ENCODE measurements at regions not wholly inside any gene's neighbourhood (a gene's known extent, or its start where the extent isn't known, plus 50 kb on each side); places are given as distances from the start of the nearest gene placed in this dataset.
"Not testable (repeated sequence)": the region's sequence is repeated elsewhere in the genome, so short reads cannot be mapped to it uniquely, and the experiment has no call there.

DNA sequence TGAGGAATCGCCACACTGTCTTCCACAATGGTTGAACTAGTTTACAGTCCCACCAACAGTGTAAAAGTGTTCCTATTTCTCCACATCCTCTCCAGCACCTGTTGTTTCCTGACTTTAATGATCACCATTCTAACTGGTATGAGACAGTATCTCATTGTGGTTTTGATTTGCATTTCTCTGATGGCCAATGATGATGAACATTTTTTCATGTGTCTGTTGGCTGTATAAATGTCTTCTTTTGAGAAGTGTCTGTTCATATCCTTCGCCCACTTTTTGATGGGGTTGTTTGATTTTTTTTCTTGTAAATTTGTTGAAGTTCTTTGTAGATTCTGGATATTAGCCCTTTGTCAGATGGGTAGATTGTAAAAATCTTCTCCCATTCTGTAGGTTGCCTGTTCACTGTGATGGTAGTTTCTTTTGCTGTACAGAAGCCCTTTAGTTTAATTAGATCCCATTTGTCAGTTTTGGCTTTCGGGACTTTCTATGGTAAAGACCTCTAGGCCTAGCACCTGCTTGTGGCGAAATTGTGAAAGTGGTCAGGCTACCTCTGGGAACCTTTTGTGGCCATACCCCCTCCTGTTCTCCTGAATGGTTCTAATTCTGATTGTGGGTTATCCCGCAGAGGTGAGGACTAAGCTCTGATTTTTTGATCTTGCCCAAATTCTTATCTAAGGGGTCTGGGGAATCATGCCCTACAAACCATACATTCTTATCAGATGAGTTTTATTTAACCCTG, 99.9 kb upstream of the RNU6-1 start:
- not testable (repeated sequence) for H3K27ac ChIP-seq (ENCODE audit: insufficient read depth, low read length); H3K9ac ChIP-seq (ENCODE audit: insufficient read depth, low read length); H3K4me1 ChIP-seq (ENCODE audit: control insufficient read depth, extremely low read depth, insufficient read depth, low read length); H3K27me3 ChIP-seq (ENCODE audit: control insufficient read depth, insufficient read depth, low read length); H3K4me3 ChIP-seq (replicated peaks in 1 of 4; ENCODE audit: control extremely low read depth in 1 of 4, insufficient read depth in 1 of 4, low read depth in 3 of 4, low read length in 4 of 4); H3K36me3 ChIP-seq (ENCODE audit: control insufficient read depth, insufficient read depth, low read length); H3K9me3 ChIP-seq (ENCODE audit: control insufficient read depth, insufficient read depth, low read depth, low read length); H3K79me2 ChIP-seq (ENCODE audit: control insufficient read depth, insufficient read depth, low read length); H3K4me2 ChIP-seq (ENCODE audit: extremely low read depth, insufficient read depth, low read length); H4K20me1 ChIP-seq (ENCODE audit: control insufficient read depth, extremely low read depth, insufficient read depth, low read length); H2AFZ ChIP-seq (ENCODE audit: low read length); DNase-seq (ENCODE audit: low read depth in 2 of 2)

DNA sequence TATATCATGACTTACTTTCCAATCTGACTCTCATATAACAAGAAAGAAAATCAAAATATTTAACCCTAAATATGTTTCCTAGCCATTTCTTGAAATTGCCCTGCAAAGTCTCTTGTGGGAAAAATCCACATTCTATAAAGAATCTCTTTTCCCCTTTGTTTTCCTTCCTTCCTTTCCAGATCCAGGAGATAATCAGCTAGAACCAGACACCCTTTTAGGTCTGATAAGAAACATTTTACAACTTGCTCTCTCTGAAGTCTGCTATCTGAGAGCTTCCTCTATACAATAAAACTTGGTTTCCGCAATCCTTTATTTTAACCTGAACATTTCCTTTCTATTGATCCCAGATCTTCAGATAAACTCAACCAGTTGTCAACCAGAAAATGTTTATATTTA, 100.5 kb upstream of the RNU6-1 start:
- no peaks in the 10 kb centered on the region for H3K4me1 ChIP-seq (ENCODE audit: control insufficient read depth, extremely low read depth, insufficient read depth, low read length)
- H3K36me3 ChIP-seq (ENCODE audit: control insufficient read depth, insufficient read depth, low read length): no peaks in the 10 kb centered on the region
- no peak overlapping the region for H3K9ac ChIP-seq (ENCODE audit: insufficient read depth, low read length)
- H3K4me2 ChIP-seq (ENCODE audit: extremely low read depth, insufficient read depth, low read length): no peak overlapping the region
- H2AFZ ChIP-seq (ENCODE audit: low read length): no peak overlapping the region
- H3K27ac ChIP-seq (ENCODE audit: insufficient read depth, low read length): no peak overlapping the region
- peaks cover 8% of the 10 kb centered on the region for H3K27me3 ChIP-seq (ENCODE audit: control insufficient read depth, insufficient read depth, low read length)
- DNase-seq (ENCODE audit: low read depth in 2 of 2): no peak
- no peak overlapping the region for H3K4me3 ChIP-seq (replicated peaks in 1 of 4; ENCODE audit: control extremely low read depth in 1 of 4, insufficient read depth in 1 of 4, low read depth in 3 of 4, low read length in 4 of 4)
- TF ChIP-seq EZH2 (IDR thresholded peaks at IDR 0.05; ENCODE audit: low read length, missing control alignments): no peak
- H3K79me2 ChIP-seq (ENCODE audit: control insufficient read depth, insufficient read depth, low read length): no peaks in the 10 kb centered on the region
- H3K9me3 ChIP-seq (ENCODE audit: control insufficient read depth, insufficient read depth, low read depth, low read length): no peaks in the 10 kb centered on the region
- H4K20me1 ChIP-seq (ENCODE audit: control insufficient read depth, extremely low read depth, insufficient read depth, low read length): no peaks in the 10 kb centered on the region

DNA sequence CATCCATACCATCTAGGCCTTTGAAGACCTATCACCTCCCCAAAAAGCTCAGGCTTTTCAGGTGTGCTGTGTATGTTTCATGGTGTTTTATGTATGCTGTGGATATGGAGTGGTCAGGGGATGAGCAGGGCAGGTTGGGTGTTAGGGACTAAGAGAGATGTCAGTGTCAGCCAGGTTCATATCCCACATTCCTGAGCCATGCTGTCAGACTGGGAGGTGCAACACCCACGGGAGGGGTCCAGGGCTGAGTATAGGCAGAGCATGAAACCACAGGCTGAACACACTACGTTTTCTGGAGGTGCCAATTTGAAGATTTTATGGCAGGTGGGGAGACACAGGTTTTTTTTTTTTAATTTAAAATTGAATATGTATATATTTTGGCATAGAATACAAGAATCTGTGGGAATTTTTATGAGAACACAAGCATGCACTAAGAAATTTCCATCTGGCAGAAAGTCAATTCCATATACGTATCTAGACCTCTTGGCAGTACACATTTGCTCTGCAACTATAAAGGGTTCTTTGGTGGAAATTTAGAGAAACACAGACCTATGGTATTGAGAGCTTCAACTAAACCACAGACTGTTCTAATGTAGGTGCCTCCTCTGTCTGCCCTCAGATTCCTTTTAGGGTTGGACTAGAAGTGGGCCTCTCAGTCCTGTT, 101.9 kb upstream of the RNU6-1 start:
- no peak overlapping the region for H3K9ac ChIP-seq (ENCODE audit: insufficient read depth, low read length)
- TF ChIP-seq EZH2 (IDR thresholded peaks at IDR 0.05; ENCODE audit: low read length, missing control alignments): no peak
- TF ChIP-seq, protein P1, sequence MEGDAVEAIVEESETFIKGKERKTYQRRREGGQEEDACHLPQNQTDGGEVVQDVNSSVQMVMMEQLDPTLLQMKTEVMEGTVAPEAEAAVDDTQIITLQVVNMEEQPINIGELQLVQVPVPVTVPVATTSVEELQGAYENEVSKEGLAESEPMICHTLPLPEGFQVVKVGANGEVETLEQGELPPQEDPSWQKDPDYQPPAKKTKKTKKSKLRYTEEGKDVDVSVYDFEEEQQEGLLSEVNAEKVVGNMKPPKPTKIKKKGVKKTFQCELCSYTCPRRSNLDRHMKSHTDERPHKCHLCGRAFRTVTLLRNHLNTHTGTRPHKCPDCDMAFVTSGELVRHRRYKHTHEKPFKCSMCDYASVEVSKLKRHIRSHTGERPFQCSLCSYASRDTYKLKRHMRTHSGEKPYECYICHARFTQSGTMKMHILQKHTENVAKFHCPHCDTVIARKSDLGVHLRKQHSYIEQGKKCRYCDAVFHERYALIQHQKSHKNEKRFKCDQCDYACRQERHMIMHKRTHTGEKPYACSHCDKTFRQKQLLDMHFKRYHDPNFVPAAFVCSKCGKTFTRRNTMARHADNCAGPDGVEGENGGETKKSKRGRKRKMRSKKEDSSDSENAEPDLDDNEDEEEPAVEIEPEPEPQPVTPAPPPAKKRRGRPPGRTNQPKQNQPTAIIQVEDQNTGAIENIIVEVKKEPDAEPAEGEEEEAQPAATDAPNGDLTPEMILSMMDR (conservative IDR thresholded peaks at IDR 0.05 in 1 of 2, IDR thresholded peaks at IDR 0.05 in 1 of 2; ENCODE audit: low read depth in 1 of 2, low read length in 2 of 2): no peak
- H4K20me1 ChIP-seq (ENCODE audit: control insufficient read depth, extremely low read depth, insufficient read depth, low read length): no peaks in the 10 kb centered on the region
- H3K79me2 ChIP-seq (ENCODE audit: control insufficient read depth, insufficient read depth, low read length): no peaks in the 10 kb centered on the region
- no peak overlapping the region for H3K27ac ChIP-seq (ENCODE audit: insufficient read depth, low read length)
- H3K9me3 ChIP-seq (ENCODE audit: control insufficient read depth, insufficient read depth, low read depth, low read length): no peaks in the 10 kb centered on the region
- H3K4me3 ChIP-seq (replicated peaks in 1 of 4; ENCODE audit: control extremely low read depth in 1 of 4, insufficient read depth in 1 of 4, low read depth in 3 of 4, low read length in 4 of 4): no peak overlapping the region
- no peaks in the 10 kb centered on the region for H3K36me3 ChIP-seq (ENCODE audit: control insufficient read depth, insufficient read depth, low read length)
- no peak overlapping the region for H3K4me2 ChIP-seq (ENCODE audit: extremely low read depth, insufficient read depth, low read length)
- H3K27me3 ChIP-seq (ENCODE audit: control insufficient read depth, insufficient read depth, low read length): peaks cover 2% of the 10 kb centered on the region
- H3K4me1 ChIP-seq (ENCODE audit: control insufficient read depth, extremely low read depth, insufficient read depth, low read length): no peaks in the 10 kb centered on the region
- DNase-seq (ENCODE audit: low read depth in 2 of 2): peak in 1 of 2 donors; percentile 52
- H2AFZ ChIP-seq (ENCODE audit: low read length): no peak overlapping the region

DNA sequence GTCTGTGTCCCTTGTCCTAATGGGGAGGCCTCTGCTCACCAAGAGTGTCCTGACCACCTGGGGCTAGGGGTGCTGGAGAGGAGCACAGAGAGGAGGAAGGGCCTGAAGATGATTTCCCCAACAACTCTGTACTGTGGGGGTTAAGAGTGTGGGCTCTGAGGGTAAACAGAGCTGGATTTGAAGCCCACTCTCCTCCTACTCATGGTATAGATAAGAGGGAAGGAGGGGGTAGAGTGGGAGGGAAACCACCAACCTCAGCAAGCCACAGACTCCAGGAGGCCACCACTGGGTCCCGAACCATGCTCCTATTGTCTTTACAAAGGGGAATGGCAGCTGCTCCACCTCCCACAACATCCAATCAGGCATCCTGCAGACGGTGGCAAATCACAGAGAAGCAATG, 103.6 kb upstream of the RNU6-1 start:
- H3K4me2 ChIP-seq (ENCODE audit: extremely low read depth, insufficient read depth, low read length): no peak overlapping the region
- TF ChIP-seq EZH2 (IDR thresholded peaks at IDR 0.05; ENCODE audit: low read length, missing control alignments): no peak
- TF ChIP-seq, protein P1 (conservative IDR thresholded peaks at IDR 0.05 in 1 of 2, IDR thresholded peaks at IDR 0.05 in 1 of 2; ENCODE audit: low read depth in 1 of 2, low read length in 2 of 2): no peak

More for the DNA sequence above, 103.6 kb upstream of the RNU6-1 start:
- Histone ChIP-seq H2AFZ (ENCODE audit: low read length) (no peak overlapping the region), H3K36me3 (ENCODE audit: control insufficient read depth, insufficient read depth, low read length) (no peaks in the 10 kb centered on the region), H3K4me1 (ENCODE audit: control insufficient read depth, extremely low read depth, insufficient read depth, low read length) (no peaks in the 10 kb centered on the region), H4K20me1 (ENCODE audit: control insufficient read depth, extremely low read depth, insufficient read depth, low read length) (no peaks in the 10 kb centered on the region), H3K9me3 (ENCODE audit: control insufficient read depth, insufficient read depth, low read depth, low read length) (no peaks in the 10 kb centered on the region), H3K27me3 (ENCODE audit: control insufficient read depth, insufficient read depth, low read length) (no peaks in the 10 kb centered on the region), H3K9ac (ENCODE audit: insufficient read depth, low read length) (no peak overlapping the region), H3K27ac (ENCODE audit: insufficient read depth, low read length) (no peak overlapping the region), H3K79me2 (ENCODE audit: control insufficient read depth, insufficient read depth, low read length) (no peaks in the 10 kb centered on the region), H3K4me3 (replicated peaks in 1 of 4; ENCODE audit: control extremely low read depth in 1 of 4, insufficient read depth in 1 of 4, low read depth in 3 of 4, low read length in 4 of 4) (no peak overlapping the region)
- DNase-seq (ENCODE audit: low read depth in 2 of 2): no peak

Measured in fibroblast of lung (primary cell).